Type B pancreatic cell (in vitro differentiated cells): ENCODE measurements at regions not wholly inside any gene's neighbourhood (a gene's known extent, or its start where the extent isn't known, plus 50 kb on each side); places are given as distances from the start of the nearest gene placed in this dataset.

Source experiments
- DNase-seq: peaks from one replicate; pipeline ENCODE4 v3.0.0; 2021; ENCODE audit warnings: mixed read lengths; ENCODE audit not compliant: unreplicated experiment; ENCODE audit errors: extremely low spot score
- H3K27ac Mint-ChIP-seq: 2 replicates; pipeline ENCODE4 v1.8.0; 2021; ENCODE audit warnings: mild to moderate bottlenecking, mixed read lengths
- H3K27me3 Mint-ChIP-seq: 2 replicates; pipeline ENCODE4 v1.8.0; 2021; ENCODE audit warnings: mixed read lengths
- H3K36me3 Mint-ChIP-seq: 2 replicates; pipeline ENCODE4 v1.8.0; 2021; ENCODE audit warnings: mixed read lengths
- H3K4me1 Mint-ChIP-seq: one replicate; pipeline ENCODE4 v1.8.0; 2021; ENCODE audit warnings: mixed read lengths; ENCODE audit not compliant: unreplicated experiment
- H3K4me3 Mint-ChIP-seq: 2 replicates; pipeline ENCODE4 v1.8.0; 2021; ENCODE audit warnings: mild to moderate bottlenecking, mixed read lengths
- H3K9me3 Mint-ChIP-seq: 2 replicates; pipeline ENCODE4 v1.8.0; 2021; ENCODE audit warnings: mixed read lengths
- TF ChIP-seq, protein P1 (sequence below): fragments of 200-600 bp; sonication (generic); conservative IDR thresholded peaks from 2 replicates; pipeline ENCODE4 v1.5.0; 2021; ENCODE audit warnings: antibody characterized with exemption, mild to moderate bottlenecking

DNA sequence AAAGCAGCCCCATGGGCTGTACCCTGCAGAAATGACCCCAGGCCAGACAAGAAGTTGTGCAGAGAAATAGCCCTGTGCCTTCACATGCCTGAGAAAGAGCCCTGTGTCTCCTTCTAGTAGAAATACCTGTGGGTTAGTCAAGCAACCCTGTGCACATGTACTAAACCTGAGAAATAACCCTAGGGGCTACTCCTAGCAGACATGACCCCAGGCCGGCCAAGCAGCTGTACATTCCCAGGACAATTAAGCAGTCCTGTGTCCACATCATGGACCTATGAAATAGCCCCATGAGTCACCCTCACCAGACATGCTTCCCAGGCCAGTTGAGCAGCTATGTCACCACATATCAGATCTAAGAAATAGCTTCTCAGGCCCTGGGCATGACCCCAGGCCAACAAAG is 519.7 kb upstream of the CA10 start:
- Mint-ChIP-seq H3K4me3 (no peak overlapping the region), H3K27me3 (no peaks in the 10 kb centered on the region), H3K27ac (no peak overlapping the region), H3K9me3 (no peaks in the 10 kb centered on the region), H3K36me3 (no peaks in the 10 kb centered on the region), H3K4me1 (no peaks in the 10 kb centered on the region)
- TF ChIP-seq, protein P1, sequence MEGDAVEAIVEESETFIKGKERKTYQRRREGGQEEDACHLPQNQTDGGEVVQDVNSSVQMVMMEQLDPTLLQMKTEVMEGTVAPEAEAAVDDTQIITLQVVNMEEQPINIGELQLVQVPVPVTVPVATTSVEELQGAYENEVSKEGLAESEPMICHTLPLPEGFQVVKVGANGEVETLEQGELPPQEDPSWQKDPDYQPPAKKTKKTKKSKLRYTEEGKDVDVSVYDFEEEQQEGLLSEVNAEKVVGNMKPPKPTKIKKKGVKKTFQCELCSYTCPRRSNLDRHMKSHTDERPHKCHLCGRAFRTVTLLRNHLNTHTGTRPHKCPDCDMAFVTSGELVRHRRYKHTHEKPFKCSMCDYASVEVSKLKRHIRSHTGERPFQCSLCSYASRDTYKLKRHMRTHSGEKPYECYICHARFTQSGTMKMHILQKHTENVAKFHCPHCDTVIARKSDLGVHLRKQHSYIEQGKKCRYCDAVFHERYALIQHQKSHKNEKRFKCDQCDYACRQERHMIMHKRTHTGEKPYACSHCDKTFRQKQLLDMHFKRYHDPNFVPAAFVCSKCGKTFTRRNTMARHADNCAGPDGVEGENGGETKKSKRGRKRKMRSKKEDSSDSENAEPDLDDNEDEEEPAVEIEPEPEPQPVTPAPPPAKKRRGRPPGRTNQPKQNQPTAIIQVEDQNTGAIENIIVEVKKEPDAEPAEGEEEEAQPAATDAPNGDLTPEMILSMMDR = no peak
- no peak for DNase-seq

DNA sequence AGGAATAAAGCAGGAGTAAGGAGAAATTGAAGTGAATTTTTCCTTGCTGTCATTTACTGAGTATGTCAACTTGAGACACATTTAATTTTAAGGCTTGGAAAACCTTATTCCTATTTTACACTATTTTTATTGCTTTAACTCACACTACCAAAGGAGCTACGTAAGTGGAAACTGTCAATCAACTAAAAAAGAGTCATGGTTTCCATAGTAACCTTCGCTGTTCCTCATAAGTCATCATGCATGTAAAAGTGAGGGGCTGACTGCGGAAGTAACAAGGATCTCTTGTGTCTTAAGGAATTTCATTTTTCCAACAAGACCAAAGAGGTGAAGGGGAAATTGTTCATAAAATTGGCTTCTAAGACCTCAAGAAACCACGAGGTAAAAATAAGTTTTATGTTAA is 516.2 kb upstream of the CA10 start:
- Mint-ChIP-seq H3K9me3 (no peaks in the 10 kb centered on the region), H3K36me3 (no peaks in the 10 kb centered on the region), H3K27ac (no peak overlapping the region), H3K27me3 (no peaks in the 10 kb centered on the region), H3K4me3 (no peak overlapping the region), H3K4me1 (no peaks in the 10 kb centered on the region)
- TF ChIP-seq, protein P1 = no peak
- DNase-seq = no peak

DNA sequence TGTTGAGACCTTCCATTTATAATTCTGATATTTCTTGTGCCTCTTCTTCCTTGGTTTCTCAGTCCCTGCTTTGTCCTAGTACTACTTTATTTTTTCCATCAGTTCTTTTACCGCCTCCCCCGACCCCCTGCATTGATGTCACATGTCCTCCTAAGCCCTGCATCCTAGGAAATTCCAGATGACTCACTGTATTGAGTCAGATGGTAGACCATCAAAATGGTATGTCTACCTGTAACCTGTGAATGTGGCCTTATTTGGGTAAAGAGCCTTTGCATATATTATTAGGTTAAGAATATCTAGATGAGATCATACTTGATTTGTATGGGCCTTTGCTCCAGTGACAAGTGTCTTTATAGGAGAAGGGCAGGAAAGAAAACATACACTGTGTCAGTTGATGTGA is 515.3 kb upstream of the CA10 start:
- no peaks in the 10 kb centered on the region for H3K27me3 Mint-ChIP-seq
- DNase-seq = no peak
- H3K4me3 Mint-ChIP-seq = no peak overlapping the region
- no peaks in the 10 kb centered on the region for H3K4me1 Mint-ChIP-seq
- no peaks in the 10 kb centered on the region for H3K36me3 Mint-ChIP-seq
- no peak overlapping the region for H3K27ac Mint-ChIP-seq
- TF ChIP-seq, protein P1 = no peak
- no peaks in the 10 kb centered on the region for H3K9me3 Mint-ChIP-seq

DNA sequence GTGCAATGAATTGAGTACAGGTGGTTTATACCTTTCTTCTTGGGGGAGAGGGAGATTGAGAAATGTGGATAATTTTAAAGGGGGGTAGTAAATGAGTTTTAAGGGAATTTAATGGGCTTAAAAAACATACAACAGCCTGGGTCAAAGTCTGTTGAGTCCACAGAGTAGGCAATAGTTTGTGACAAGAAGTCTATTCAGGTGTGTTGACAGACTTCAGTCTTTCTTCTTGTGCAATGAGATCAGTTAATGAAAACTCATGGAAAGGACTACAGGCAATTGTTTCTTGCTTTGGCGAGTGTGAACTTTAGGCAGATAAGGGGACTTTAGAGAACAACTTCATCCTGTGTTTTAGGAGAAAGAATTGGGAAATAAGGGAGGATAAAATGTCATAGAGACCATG is 507.8 kb upstream of the CA10 start:
- H3K4me1 Mint-ChIP-seq = no peaks in the 10 kb centered on the region
- no peaks in the 10 kb centered on the region for H3K9me3 Mint-ChIP-seq
- H3K36me3 Mint-ChIP-seq = no peaks in the 10 kb centered on the region
- no peaks in the 10 kb centered on the region for H3K27me3 Mint-ChIP-seq
- H3K27ac Mint-ChIP-seq = no peak overlapping the region
- no peak for DNase-seq
- TF ChIP-seq, protein P1 = no peak
- no peak overlapping the region for H3K4me3 Mint-ChIP-seq

DNA sequence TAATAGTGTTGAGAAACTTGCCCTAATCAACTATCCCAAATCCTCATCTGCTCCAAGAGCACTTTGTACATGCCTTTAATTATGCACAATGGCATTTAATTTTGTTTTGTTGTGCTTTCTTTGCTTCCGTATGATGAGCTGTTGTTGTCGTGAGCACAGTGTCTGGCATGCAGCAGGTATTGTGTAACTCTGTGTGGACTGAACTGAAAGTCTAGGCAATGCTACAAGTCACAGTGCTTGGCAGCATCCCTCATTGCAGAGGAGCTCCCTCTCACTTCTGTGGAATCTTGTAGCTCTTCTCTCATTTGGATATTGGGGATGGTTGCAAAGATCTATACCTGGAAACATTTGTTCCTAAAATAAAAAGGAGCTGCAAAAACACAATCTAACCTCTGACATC is 502.2 kb upstream of the CA10 start:
- Mint-ChIP-seq H3K27ac (no peak overlapping the region), H3K9me3 (no peaks in the 10 kb centered on the region), H3K4me1 (no peaks in the 10 kb centered on the region), H3K36me3 (no peaks in the 10 kb centered on the region), H3K4me3 (no peak overlapping the region), H3K27me3 (no peaks in the 10 kb centered on the region)
- no peak for DNase-seq
- TF ChIP-seq, protein P1 = no peak

DNA sequence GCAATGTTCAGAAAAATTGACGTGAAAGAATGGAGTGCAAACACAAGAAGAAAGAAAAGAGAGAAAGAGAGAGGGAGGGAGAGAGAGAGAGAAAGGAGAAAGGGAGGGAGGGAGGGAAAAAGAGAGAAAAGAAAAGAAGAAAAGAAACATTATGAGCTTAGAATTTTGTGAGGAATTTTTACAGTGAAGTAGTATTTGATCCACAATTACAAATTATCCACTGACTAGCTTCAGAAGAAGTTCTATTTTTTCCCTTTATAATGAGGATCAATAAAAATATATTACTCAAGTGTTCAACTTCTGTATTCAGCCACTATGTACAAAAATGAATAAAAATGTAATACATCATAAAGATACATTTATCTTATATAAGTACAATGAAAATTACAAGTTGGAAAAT is 494.5 kb upstream of the CA10 start:
- Mint-ChIP-seq H3K9me3 (no peaks in the 10 kb centered on the region), H3K27me3 (no peaks in the 10 kb centered on the region), H3K4me3 (no peak overlapping the region), H3K36me3 (no peaks in the 10 kb centered on the region), H3K4me1 (no peaks in the 10 kb centered on the region), H3K27ac (no peak overlapping the region)
- DNase-seq = no peak
- TF ChIP-seq, protein P1 = no peak
